Esophagus squamous epithelium (tissue), 5 donors: ENCODE measurements at regions not wholly inside any gene's neighbourhood (a gene's known extent, or its start where the extent isn't known, plus 50 kb on each side); places are given as distances from the start of the nearest gene placed in this dataset.

Experiments used
- DNase-seq: peaks from one replicate; lab custom pipeline; 2025; lab: John Stamatoyannopoulos, UW
- H3K27ac ChIP-seq, 4 donors: fragments of 200-600 bp; sonication (generic); one replicate each; pipeline ENCODE4 v1.5.1; 2016 to 2019; ENCODE audit warnings: mild to moderate bottlenecking in 1 of 4
- H3K27me3 ChIP-seq, 4 donors: fragments of 200-600 bp; sonication (generic); 1 replicate in 3 of 4; 2 replicates in 1 of 4; pipeline versions ENCODE4 v1.5.1 to v1.6.0; 2017 to 2021; ENCODE audit warnings: antibody characterized with exemption in 1 of 4
- H3K36me3 ChIP-seq, 3 donors: fragments of 200-600 bp; sonication (generic); one replicate each; pipeline ENCODE4 v1.5.1; 2016 to 2019
- H3K4me1 ChIP-seq, 3 donors: fragments of 200-600 bp; sonication (generic); one replicate each; pipeline ENCODE4 v1.5.1; 2017 to 2019
- H3K4me3 ChIP-seq, 4 donors: fragments of 200-600 bp; sonication (generic); 1 replicate in 3 of 4; 2 replicates in 1 of 4; pipeline ENCODE4 v1.5.1; 2016 to 2019; ENCODE audit warnings: mild to moderate bottlenecking in 2 of 4, moderate library complexity in 1 of 4
- H3K9me3 ChIP-seq, 3 donors: fragments of 200-600 bp; sonication (generic); one replicate each; pipeline ENCODE4 v1.5.1; 2016 to 2019
- CTCF ChIP-seq, 6 experiments: fragments of 450-650 bp in 4 of 6; fragments of 200-600 bp in 2 of 6; sonication (generic) in 2 of 6; IDR thresholded peaks; one replicate each; pipeline ENCODE4 v1.5.1; 2016 to 2019; ENCODE audit warnings: antibody characterized with exemption in 6 of 6, mild to moderate bottlenecking in 4 of 6, moderate library complexity in 4 of 6
- POLR2A ChIP-seq, 4 donors: fragments of 450-650 bp; IDR thresholded peaks; one replicate each; pipeline ENCODE4 v1.6.1; 2017; ENCODE audit warnings: antibody characterized with exemption in 4 of 4, mild to moderate bottlenecking in 4 of 4, moderate library complexity in 3 of 4
- WGBS, 2 donors: methylation state at CpG; one replicate each; pipeline ENCODE4 v1.1.5; 2018; 5-methylcytosine and 5-hydroxymethylcytosine counted together
- intact Hi-C: fragments of 100-400 bp; cut with DNase I; formaldehyde crosslinking; loops from one replicate; pipeline ENCODE4 v1.15.0; 2022
- donor health status: DM: yes; HTN: yes; CAD: no.

GRCh38 chr1:230544758-230545157 is 97.5 kb upstream of the COG2 start:
- TF ChIP-seq CTCF (IDR thresholded peaks at IDR 0.05) (no peak), POLR2A (IDR thresholded peaks at IDR 0.05) (no peak)
- Histone ChIP-seq H3K4me1 (no peaks in the 10 kb centered on the region), H3K9me3 (no peaks in the 10 kb centered on the region), H3K4me3 (no peak overlapping the region), H3K36me3 (no peaks in the 10 kb centered on the region), H3K27ac (no peak overlapping the region), H3K27me3 (no peaks in the 10 kb centered on the region)
- DNase-seq, result no peak
- intact Hi-C loops, result no loop called here

- intact Hi-C loops, result no loop called here
- H3K4me3 ChIP-seq, result no peak overlapping the region
- DNase-seq, result no peak
- no peaks in the 10 kb centered on the region for H3K27me3 ChIP-seq
- H3K36me3 ChIP-seq, result no peaks in the 10 kb centered on the region
- no peaks in the 10 kb centered on the region for H3K4me1 ChIP-seq
- no peak overlapping the region for H3K27ac ChIP-seq
- no peaks in the 10 kb centered on the region for H3K9me3 ChIP-seq
- WGBS, 2 donors, result 92% methylated on average over 2 of the region's 2 CpGs; no CpG with 5 or more reads in 1 of the 2 donors
- TF ChIP-seq POLR2A (IDR thresholded peaks at IDR 0.05), result no peak
- no peak for TF ChIP-seq CTCF (IDR thresholded peaks at IDR 0.05)
These were observed 99.2 kb upstream of the COG2 start for GRCh38 chr1:230543085-230543484.

GRCh38 chr1:230542681-230543080 is 99.6 kb upstream of the COG2 start:
- no peaks in the 10 kb centered on the region for H3K9me3 ChIP-seq
- H3K27me3 ChIP-seq, result no peaks in the 10 kb centered on the region
- no peak for TF ChIP-seq CTCF (IDR thresholded peaks at IDR 0.05)
- no peak for TF ChIP-seq POLR2A (IDR thresholded peaks at IDR 0.05)
- H3K27ac ChIP-seq, result no peak overlapping the region
- no peaks in the 10 kb centered on the region for H3K36me3 ChIP-seq
- no peak for DNase-seq
- intact Hi-C loops, result no loop called here
- 88 to 94% methylated on average over 2 of the region's 2 CpGs for WGBS, 2 donors
- H3K4me3 ChIP-seq, result no peak overlapping the region
- H3K4me1 ChIP-seq, result no peaks in the 10 kb centered on the region

- H3K4me1 ChIP-seq, result no peaks in the 10 kb centered on the region
- no peak overlapping the region for H3K27ac ChIP-seq
- intact Hi-C loops, result no loop called here
- H3K9me3 ChIP-seq, result no peaks in the 10 kb centered on the region
- no peaks in the 10 kb centered on the region for H3K27me3 ChIP-seq
- no peak overlapping the region for H3K4me3 ChIP-seq
- no peak for DNase-seq
- no peaks in the 10 kb centered on the region for H3K36me3 ChIP-seq
- TF ChIP-seq CTCF (IDR thresholded peaks at IDR 0.05), result no peak
- no peak for TF ChIP-seq POLR2A (IDR thresholded peaks at IDR 0.05)
These were observed 100.2 kb upstream of the COG2 start for GRCh38 chr1:230542054-230542453.

- no peak for TF ChIP-seq POLR2A (IDR thresholded peaks at IDR 0.05)
- TF ChIP-seq CTCF (IDR thresholded peaks at IDR 0.05), result no peak
- Histone ChIP-seq H3K4me3 (no peak overlapping the region), H3K4me1 (no peaks in the 10 kb centered on the region), H3K36me3 (no peaks in the 10 kb centered on the region), H3K27ac (no peak overlapping the region), H3K27me3 (no peaks in the 10 kb centered on the region), H3K9me3 (no peaks in the 10 kb centered on the region)
- intact Hi-C loops, result no loop called here
- no peak for DNase-seq
- WGBS, 2 donors, result 90 to 92% methylated on average over 2 of the region's 2 CpGs
These were observed 101.0 kb upstream of the COG2 start for GRCh38 chr1:230541306-230541705.
